ENCODE measurements at regions not wholly inside any gene's neighbourhood (a gene's known extent, or its start where the extent isn't known, plus 50 kb on each side); places are given as distances from the start of the nearest gene placed in this dataset.

DNA sequence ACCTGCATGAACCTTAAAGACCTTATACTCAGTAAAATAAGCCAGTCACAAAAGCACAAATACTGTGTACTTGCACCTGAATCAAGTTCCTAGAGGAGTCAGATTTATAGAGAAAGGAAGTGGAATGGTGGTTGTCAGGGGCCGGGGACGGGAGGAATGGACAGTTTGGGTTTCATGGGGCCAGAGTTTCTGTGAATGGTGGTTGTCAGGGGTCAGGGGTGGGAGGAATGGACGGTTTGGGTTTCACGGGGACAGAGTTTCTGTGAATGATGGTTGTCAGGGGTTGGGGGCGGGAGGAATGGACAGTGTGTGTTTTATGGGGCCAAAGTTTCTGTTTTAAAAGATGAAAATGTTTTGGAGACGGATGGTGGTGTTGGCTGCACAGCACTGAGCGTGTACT, 260.0 kb upstream of the MKI67 start:
- TF ChIP-seq, protein P1, sequence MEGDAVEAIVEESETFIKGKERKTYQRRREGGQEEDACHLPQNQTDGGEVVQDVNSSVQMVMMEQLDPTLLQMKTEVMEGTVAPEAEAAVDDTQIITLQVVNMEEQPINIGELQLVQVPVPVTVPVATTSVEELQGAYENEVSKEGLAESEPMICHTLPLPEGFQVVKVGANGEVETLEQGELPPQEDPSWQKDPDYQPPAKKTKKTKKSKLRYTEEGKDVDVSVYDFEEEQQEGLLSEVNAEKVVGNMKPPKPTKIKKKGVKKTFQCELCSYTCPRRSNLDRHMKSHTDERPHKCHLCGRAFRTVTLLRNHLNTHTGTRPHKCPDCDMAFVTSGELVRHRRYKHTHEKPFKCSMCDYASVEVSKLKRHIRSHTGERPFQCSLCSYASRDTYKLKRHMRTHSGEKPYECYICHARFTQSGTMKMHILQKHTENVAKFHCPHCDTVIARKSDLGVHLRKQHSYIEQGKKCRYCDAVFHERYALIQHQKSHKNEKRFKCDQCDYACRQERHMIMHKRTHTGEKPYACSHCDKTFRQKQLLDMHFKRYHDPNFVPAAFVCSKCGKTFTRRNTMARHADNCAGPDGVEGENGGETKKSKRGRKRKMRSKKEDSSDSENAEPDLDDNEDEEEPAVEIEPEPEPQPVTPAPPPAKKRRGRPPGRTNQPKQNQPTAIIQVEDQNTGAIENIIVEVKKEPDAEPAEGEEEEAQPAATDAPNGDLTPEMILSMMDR (IDR thresholded peaks at IDR 0.05) = no peak
- TF ChIP-seq POLR2A (IDR thresholded peaks at IDR 0.05) (no peak), POLR2AphosphoS5 (IDR thresholded peaks at IDR 0.05) (no peak)

Measured in sigmoid colon (tissue), 4 donors.